Kidney (tissue), 13 donors: ENCODE measurements at regions not wholly inside any gene's neighbourhood (a gene's known extent, or its start where the extent isn't known, plus 50 kb on each side); places are given as distances from the start of the nearest gene placed in this dataset.
A peak's percentile ranks its signal among the peaks of the same experiment; 100 is the strongest.

Experiments used
- DNase-seq, 5 donors: peaks; one replicate each; pipeline ENCODE4 v3.0.0-alpha.2; 2013 to 2020
- FAIRE-seq: peaks from 2 replicates; lab custom pipeline; 2012; peaks lifted over from hg19 to GRCh38; lab: Jason Lieb, UNC
- H3K27ac ChIP-seq, 2 donors: one replicate each; pipeline ENCODE4 v1.7.0; 2013; ENCODE audit warnings: low read depth in 2 of 2, low read length in 2 of 2, inconsistent platforms in 1 of 2
- H3K27me3 ChIP-seq: one replicate; pipeline ENCODE4 v1.7.1; 2013; ENCODE audit warnings: low read length, inconsistent platforms; ENCODE audit not compliant: control insufficient read depth, insufficient read depth
- H3K36me3 ChIP-seq, 3 donors: one replicate each; pipeline versions ENCODE4 v1.7.0 to v1.7.1; 2013; ENCODE audit warnings: low read length in 3 of 3, control low read depth in 1 of 3, inconsistent platforms in 1 of 3; ENCODE audit not compliant: insufficient read depth in 3 of 3, control insufficient read depth in 2 of 3
- H3K4me1 ChIP-seq, 3 donors: one replicate each; pipeline versions ENCODE4 v1.7.0 to v1.7.1; 2013; ENCODE audit warnings: low read length in 3 of 3, inconsistent platforms in 1 of 3, low read depth in 1 of 3; ENCODE audit not compliant: control insufficient read depth in 2 of 3, insufficient read depth in 2 of 3
- H3K4me3 ChIP-seq, 3 donors: one replicate each; pipeline versions ENCODE4 v1.7.0 to v1.8.1; 2013; ENCODE audit warnings: low read length in 3 of 3, control low read depth in 1 of 3, inconsistent platforms in 1 of 3
- H3K9ac ChIP-seq, 3 donors: one replicate each; pipeline versions ENCODE4 v1.7.0 to v1.7.1; 2013; ENCODE audit warnings: low read length in 3 of 3, control low read depth in 1 of 3, inconsistent platforms in 1 of 3
- H3K9me3 ChIP-seq, 3 donors: one replicate each; pipeline versions ENCODE4 v1.7.0 to v1.7.1; 2013; ENCODE audit warnings: low read length in 3 of 3, control low read depth in 1 of 3, inconsistent platforms in 1 of 3; ENCODE audit not compliant: control insufficient read depth in 2 of 3, insufficient read depth in 1 of 3
- CTCF ChIP-seq: IDR thresholded peaks from 3 replicates; pipeline ENCODE4 v1.5.1; 2012; ENCODE audit warnings: mild to moderate bottlenecking, moderate library complexity, borderline replicate concordance; ENCODE audit not compliant: insufficient read depth; ENCODE audit errors: extremely low read depth
- intact Hi-C: fragments of 100-400 bp; cut with DNase I; formaldehyde crosslinking; loops from one replicate; pipeline ENCODE4 v1.11.1; 2022
- donor health status: control.
- donor health status: control.
- donor health status: control.
- donor health status: control.
- donor health status: control.
- donor health status: DM: yes; HTN: yes; CAD: no.
- donor health status: Normal renal cell carcinoma (clear cell type).

- no peaks in the 10 kb centered on the region for H3K27me3 ChIP-seq
- intact Hi-C loops: no loop called here
- H3K9me3 ChIP-seq: no peaks in the 10 kb centered on the region
- H3K4me1 ChIP-seq: no peaks in the 10 kb centered on the region
- H3K4me3 ChIP-seq: no peak overlapping the region
- DNase-seq: peak in 2 of 5 donors; percentile 4 to 5
- no peak overlapping the region for H3K9ac ChIP-seq
- FAIRE-seq: no peak
- TF ChIP-seq CTCF: no peak
- no peaks in the 10 kb centered on the region for H3K36me3 ChIP-seq
- no peak overlapping the region for H3K27ac ChIP-seq
These were observed 408.0 kb downstream of the HGF start for GRCh38 chr7:81361769-81362312.

- no peak overlapping the region for H3K4me3 ChIP-seq
- no peak overlapping the region for H3K27ac ChIP-seq
- intact Hi-C loops: no loop called here
- no peaks in the 10 kb centered on the region for H3K9me3 ChIP-seq
- no peak for TF ChIP-seq CTCF
- no peak overlapping the region for H3K9ac ChIP-seq
- DNase-seq: no peak
- no peaks in the 10 kb centered on the region for H3K36me3 ChIP-seq
- no peaks in the 10 kb centered on the region for H3K4me1 ChIP-seq
- no peaks in the 10 kb centered on the region for H3K27me3 ChIP-seq
- no peak for FAIRE-seq
These were observed 413.9 kb downstream of the HGF start for GRCh38 chr7:81355911-81356310.

- Histone ChIP-seq H3K9me3 (no peaks in the 10 kb centered on the region), H3K27me3 (no peaks in the 10 kb centered on the region), H3K27ac (no peak overlapping the region), H3K9ac (no peak overlapping the region), H3K4me3 (no peak overlapping the region), H3K36me3 (no peaks in the 10 kb centered on the region), H3K4me1 (no peaks in the 10 kb centered on the region)
- intact Hi-C loops: no loop called here
- DNase-seq (no peak), FAIRE-seq (no peak)
- TF ChIP-seq CTCF: no peak
These were observed 420.8 kb downstream of the HGF start for GRCh38 chr7:81349044-81349443.

- Histone ChIP-seq H3K27ac (no peak overlapping the region), H3K27me3 (no peaks in the 10 kb centered on the region), H3K4me1 (no peaks in the 10 kb centered on the region), H3K36me3 (no peaks in the 10 kb centered on the region), H3K9me3 (no peaks in the 10 kb centered on the region), H3K4me3 (no peak overlapping the region), H3K9ac (no peak overlapping the region)
- DNase-seq (no peak), FAIRE-seq (no peak)
- intact Hi-C loops: no loop called here
- TF ChIP-seq CTCF: no peak
These were observed 421.1 kb upstream of the SEMA3C start for GRCh38 chr7:81339946-81340345.
